ENCODE measurements at regions not wholly inside any gene's neighbourhood (a gene's known extent, or its start where the extent isn't known, plus 50 kb on each side); places are given as distances from the start of the nearest gene placed in this dataset.
"Not testable (repeated sequence)": the region's sequence is repeated elsewhere in the genome, so short reads cannot be mapped to it uniquely, and the experiment has no call there.

DNA sequence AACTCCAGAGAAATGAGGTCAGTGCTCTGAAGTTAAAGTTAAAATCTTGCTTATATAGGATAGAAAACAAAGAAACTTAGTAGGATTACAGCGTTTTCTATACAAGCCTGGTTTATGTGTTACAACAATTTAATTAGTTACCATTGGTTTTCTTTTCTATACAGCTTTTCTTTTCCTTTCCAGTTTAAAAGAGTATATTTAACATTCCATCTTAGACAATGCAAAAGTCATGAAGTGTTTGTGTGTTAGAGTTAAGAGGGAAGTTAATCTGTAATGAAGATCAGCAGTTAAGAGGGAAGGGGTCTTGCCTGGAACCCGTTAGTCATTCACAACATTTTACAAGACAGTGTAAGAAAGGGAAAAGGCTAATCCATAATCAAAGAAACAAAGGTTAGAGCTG, 338.3 kb downstream of the OTUD1 start:
- no peak for DNase-seq

DNA sequence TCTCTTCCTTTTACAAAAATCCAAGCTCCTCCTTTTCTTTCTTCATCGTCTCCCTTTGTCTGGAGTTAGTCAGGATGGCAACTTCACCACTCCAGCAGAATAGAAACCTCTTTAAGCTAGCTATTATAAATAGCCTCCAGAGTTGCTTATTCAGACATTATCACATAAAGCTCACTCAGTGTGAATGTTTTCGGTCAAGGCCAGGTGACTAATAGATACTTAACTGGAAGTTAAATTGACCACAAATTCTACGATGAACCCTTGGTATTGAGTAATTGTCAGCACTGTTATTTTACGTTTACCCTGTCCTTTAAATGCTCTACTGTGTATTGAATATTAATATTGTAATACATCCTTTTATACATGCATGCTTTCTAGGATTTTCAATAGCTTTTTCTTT, 340.4 kb downstream of the OTUD1 start:
- no peak for DNase-seq

DNA sequence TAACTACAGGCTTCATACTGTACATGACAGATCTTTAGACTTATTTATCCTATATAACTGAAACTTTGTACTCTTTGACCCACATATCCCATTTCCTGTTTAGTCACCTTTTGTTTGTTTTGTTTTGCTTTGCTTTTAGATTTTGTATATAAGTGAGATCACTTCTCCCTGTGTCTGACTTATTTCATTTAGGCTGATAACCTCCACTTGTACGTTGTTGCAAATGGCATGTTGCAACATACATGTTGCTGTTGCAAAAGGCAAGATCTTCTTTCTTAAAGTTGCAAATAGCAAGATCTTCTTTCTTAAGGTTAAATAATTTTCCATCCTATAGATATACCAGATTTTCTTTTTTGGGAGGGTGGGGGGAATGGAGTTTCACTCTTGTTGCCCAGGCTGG, 341.5 kb downstream of the OTUD1 start:
- no peak for DNase-seq

DNA sequence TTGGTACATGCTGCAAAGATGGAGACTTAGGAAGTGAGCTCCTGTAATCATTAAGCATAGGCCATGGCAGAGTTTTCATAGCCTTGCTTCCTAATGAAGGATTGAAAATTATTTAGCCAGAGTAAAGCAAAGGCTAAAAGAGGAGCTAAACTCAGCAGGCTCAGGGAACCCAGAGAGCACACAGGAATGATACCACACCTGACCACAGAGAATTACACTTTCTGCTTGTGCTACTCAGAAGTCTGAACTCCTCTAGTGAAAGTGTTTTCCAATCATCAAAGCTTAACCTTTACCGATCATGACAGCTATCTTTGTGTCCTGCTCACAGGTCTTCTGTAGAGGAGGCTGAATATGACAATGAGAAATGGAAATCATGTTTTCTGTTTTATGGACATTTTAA, 347.7 kb downstream of the OTUD1 start:
- no peak for DNase-seq

- DNase-seq: no peak
Measured at GRCh38 chr10:23793577-23793976, 354.7 kb downstream of the OTUD1 start.

GRCh38 chr10:23797452-23797851, 358.6 kb downstream of the OTUD1 start:
- not testable (repeated sequence) for DNase-seq

- no peak for DNase-seq
Measured at GRCh38 chr10:23804125-23804524, 365.2 kb downstream of the OTUD1 start.

- DNase-seq: no peak
Measured at GRCh38 chr10:23813687-23814086, 374.8 kb downstream of the OTUD1 start.

GRCh38 chr10:23818484-23818883, 379.6 kb downstream of the OTUD1 start:
- DNase-seq: no peak

GRCh38 chr10:23820792-23821191, 381.9 kb downstream of the OTUD1 start:
- DNase-seq: no peak

GRCh38 chr10:23824822-23825221, 384.1 kb upstream of the KIAA1217 start:
- no peak for DNase-seq

DNA sequence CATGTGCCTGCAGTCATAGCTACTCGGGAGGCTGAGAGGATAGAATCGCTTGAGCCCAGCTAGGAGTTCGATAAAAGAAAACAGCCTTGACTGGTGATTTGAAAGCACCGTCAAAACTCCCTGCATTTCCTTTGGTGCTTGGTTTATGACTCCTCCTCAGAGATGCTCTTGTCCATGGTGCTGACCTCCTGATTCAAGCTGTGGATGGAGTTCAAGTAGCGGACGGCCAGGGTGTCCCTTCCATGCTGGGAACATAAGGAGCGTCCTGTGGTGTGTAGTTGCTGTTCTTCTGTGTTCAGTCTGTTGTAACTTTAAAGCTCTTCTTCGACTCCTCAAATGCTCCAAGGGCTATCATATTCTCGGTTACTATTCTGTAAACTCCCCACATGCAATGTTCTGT, 382.5 kb upstream of the KIAA1217 start:
- no peak for DNase-seq

- no peak for DNase-seq
Measured at GRCh38 chr10:23829556-23829955, 379.4 kb upstream of the KIAA1217 start.

DNA sequence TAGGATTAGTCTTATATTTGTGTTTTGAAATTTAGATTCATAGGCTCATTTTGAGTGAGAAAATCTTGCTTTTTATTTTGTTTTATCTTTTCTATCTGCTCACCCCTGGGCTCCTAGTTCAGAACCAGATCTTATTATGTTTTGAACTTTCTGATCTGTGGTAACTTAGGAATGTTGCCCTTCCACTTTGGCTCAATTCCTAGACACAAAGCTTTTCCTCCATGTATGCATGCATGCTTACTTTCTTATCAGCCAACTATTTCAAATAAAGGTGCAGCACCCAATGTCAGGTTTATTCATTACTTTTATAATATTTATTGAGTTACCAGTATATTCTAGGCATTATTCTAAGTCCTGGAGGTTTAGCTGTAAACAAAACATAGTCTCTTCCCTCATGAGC, 374.8 kb upstream of the KIAA1217 start:
- no peak for DNase-seq

GRCh38 chr10:23850631-23851030, 358.3 kb upstream of the KIAA1217 start:
- DNase-seq: no peak

GRCh38 chr10:23859598-23859997, 349.3 kb upstream of the KIAA1217 start:
- no peak for DNase-seq

DNA sequence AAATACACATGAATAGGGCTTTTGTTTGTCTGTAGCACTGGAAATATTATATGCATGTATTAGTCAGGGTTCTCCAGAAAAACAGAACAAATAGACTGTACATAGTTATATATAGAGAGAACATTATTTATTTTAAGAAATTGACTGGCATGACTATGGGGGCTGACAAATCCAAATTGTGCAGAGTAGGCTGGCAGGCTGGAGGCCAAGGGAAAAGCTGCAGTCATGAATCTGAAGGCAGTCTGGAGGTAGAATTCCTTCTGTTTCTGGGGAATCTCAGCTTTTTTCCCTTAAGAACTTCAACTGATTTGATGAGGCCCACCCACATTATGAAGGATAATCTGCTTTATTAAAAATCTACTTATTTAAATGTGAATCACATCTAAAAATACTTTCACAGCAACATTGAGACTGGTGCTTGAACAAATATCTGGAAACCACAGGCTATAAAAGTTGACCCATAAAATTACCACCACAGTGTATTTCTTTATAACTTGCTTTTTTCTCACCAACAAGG, 344.2 kb upstream of the KIAA1217 start:
- DNase-seq: no peak

DNA sequence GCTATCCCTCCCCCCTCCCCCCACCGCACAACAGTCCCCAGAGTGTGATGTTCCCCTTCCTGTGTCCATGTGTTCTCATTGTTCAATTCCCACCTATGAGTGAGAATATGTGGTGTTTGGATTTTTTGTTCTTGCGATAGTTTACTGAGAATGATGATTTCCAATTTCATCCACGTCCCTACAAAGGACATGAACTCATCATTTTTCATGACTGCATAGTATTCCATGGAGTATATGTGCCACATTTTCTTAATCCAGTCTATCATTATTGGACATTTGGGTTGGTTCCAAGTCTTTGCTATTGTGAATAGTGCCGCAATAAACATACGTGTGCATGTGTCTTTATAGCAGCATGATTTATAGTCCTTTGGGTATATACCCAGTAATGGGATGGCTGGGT, 342.0 kb upstream of the KIAA1217 start:
- not testable (repeated sequence) for DNase-seq

GRCh38 chr10:23868121-23868520, 340.8 kb upstream of the KIAA1217 start:
- DNase-seq: no peak

DNA sequence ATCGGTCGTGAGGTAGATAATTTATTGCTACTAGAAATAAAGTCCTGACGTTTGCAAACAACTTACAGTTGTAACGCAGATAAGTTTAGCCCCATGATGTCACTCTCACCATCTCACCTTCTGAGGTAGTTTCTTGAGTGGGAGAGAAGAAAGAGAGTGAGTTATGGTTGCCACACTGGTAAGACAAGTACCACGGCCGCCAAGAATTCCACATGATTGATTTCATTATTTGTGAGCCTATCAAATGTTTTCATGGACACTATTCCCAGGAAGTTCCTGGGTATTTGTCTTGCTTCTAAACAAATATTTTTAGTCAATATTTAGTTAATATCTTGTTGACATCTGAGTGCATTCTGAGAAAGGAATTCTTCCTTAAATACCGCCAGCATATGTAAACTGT, 339.4 kb upstream of the KIAA1217 start:
- no peak for DNase-seq

DNA sequence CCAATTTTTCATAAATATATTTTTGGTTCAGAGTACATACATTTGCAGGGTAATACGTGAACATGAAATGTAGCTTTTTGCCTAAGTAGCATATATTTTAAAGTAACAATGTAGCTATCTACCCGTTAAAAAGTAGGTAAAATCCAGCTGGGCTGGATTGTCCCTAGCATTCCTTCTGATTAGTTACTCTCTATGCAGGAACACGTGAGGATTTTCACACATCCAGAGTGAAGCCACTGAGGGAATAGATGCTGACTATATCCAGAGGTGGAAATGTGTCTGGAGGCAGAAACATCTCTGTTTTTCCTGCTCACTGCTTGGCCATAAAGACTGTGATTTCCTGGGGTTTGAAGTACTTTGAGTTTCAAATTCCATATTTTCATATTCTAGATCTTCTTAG, 338.9 kb upstream of the KIAA1217 start:
- DNase-seq: no peak

DNA sequence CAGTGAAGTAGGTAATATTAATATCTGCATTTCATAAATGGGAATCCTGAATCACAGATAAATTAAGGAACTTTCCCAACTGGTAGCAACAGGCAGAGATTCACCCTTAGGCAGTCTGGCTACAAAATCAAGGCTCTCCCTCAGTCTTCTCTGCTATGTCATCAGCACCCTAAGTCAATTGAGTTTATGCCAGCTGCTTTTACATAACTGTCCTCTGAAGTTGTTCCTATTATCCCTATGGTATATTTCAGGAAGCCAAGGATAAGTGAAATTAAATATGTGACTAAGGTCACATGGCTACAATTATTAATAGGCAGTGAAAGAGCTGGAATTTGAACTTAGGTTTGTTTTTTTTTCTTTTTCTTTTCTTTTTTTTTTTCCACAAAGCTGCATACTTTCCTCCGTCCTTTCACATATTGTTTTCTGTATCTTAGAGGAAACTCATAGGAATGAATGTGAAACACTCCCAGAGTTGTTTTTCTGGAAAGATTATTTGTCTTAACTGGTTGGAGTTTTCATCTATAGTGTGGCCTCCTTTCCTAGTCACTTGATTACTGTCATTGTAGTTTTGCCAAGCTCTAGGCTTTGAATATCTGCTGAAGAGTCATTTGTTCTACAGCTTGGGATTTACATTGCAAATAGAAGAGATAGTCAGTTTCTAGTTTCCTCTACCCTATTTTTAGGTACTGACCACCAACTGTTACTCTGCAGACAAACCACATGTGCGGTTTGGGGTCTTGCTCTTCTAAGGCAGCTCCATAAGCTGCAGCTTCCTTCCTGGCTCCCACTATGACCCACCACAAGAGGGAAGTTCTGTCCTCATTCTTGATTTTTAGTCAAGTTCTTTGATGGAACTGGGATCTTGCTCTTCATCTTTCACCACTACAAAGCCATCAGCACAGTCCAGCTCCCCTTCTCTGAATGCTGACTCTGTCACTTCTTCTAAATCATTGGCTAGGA, 338.0 kb upstream of the KIAA1217 start:
- no peak for DNase-seq

DNA sequence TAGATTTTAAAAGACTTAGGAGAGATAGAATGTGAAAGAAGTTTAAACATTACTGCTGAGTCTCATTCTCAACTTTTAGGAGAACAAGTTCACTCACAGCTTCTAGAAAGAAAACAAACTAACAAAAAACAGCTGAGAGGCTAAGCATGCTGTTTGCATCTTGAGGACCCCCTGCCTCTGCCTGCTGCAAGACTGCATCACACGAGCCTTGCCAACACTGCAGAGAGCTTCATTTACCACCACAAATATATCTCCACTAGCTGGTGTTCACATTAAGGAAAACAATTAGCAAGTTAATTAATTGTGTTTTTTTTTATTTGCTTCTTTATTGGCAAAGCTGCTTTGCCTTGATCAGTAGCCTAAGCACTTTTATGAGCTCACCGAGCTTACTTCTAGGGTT, 336.6 kb upstream of the KIAA1217 start:
- DNase-seq: no peak

GRCh38 chr10:23877791-23878320, 331.1 kb upstream of the KIAA1217 start:
- no peak for DNase-seq

Data from activated CD4-positive, CD25-positive, alpha-beta regulatory T cell treated with anti-CD3 and anti-CD28 coated beads, Interleukin-2, amount 50 U/mL, for 72 hours (primary cell).